HG02678 (cell line): ENCODE measurements at regions not wholly inside any gene's neighbourhood (a gene's known extent, or its start where the extent isn't known, plus 50 kb on each side); places are given as distances from the start of the nearest gene placed in this dataset.

Experiments used
- ATAC-seq: cut with Tn5 transposase; IDR thresholded peaks from one replicate; pipeline ENCODE4 v1.9.1; 2021; ENCODE audit warnings: mild to moderate bottlenecking, moderate library complexity; ENCODE audit not compliant: unreplicated experiment

DNA sequence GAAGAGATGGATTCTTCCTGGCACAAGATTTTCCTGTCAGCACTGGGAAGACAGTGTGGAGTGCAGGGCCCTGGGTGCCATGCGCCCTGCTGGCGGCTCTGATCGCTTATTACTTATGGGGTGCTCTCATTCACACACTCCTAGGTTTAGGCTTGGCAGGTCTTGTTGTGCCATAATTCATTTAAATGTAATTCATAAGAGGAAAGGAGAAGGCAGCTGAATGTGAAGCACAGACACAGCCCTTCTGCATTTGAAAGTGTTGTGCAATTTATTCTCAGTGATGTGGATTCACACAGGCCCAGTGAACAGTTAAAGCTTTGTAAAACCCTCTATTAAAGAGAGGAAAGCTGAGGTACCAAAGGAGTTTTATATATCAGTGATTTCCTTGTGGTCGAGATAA lies 249.7 kb downstream of the C4orf33 start:
- ATAC-seq, result no peak

DNA sequence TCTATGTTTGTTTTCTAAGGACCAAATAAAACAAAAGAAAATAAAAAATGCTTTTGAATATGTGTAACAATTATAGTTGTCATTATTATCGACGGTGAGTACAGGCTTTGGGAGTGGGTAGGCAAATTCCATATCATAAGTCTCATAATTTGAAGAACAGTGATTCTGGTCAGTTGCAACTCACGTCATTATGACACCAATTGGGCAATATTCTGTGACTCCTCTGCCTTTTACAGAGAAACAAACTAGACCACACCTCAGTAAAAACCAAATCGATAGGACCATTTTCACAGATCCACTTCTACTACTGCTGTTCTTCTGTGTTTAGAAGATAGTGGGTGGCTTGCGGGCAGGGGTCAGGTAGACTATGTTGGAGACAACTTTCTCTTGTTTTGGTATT lies 250.1 kb downstream of the C4orf33 start:
- no peak for ATAC-seq

DNA sequence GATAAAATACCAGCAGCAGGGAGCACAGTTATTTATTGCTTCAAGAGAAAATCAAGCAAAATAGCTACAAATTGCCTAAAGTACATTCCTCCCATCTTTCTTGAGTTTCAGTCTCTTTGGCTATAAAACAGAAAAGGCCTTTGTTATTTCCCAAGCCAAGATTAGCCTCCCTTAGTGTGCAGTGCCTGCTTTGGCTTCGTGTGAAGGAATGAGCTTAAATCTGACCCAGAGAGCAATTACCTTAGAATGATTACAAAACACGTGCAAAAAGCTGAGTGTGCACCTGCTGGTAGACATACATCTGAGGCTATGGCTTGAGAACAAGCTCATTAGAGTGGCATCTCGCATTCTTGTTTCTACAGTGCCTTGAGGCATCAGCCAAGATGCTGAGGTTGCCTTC lies 250.8 kb downstream of the C4orf33 start:
- no peak for ATAC-seq

DNA sequence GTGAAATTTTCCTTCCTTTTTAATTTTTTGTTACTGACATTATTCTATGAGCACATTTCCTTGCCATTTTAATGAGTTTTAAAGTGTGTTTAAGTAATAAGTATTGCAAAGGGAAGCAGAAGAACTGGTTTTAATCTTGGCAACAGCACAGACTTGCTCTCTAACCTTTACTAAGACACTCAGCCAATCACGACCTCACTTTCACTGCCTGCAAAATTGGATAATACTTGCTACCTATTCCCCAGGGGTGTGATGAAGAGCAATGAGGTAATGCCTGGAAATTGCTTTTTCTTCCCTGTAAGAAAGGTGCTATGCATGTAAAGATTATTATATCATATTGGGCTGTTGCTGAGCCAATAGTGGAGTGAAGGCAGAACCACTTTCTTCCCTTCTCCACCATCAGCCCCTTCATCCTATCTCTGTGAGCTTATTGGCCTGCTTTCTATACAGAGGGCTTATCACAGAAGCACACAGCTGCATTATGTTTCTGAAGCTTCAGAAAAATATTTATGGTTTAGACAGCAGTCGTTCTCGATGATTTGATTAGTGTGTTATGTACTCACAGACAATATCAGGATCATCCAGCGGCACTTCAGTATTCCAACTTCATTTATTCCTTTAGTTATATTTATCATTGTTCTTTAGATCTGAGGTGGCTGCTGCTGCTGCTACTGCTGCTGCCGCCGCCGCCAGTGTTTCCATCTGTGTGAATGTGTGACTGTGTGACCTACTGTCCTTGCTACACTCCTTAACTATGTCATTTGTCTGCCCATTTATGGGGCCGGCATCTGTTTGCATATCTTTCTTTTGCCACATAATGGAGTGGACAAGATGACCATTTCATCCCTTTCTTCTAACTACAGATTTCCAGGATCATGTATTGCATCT lies 255.1 kb downstream of the C4orf33 start:
- ATAC-seq, result no peak

DNA sequence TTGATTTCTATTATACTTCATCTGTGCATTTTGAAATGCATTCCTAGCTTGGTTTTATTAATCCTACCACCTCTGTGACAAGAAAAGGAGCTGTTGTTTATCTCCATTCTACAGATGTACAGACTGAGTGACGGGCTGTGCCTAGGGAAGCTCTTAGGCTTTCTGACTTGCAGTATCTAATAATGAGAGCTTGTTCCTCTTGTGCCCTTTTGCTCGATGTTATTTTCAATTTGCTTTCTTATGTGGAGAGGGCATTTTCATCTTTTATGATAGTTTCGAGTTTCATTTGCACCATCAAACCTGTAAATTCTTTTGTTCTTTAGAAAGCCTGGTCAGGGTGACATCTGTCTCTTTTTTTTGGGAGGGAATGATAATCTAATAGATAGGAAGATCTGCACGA lies 256.5 kb downstream of the C4orf33 start:
- no peak for ATAC-seq

DNA sequence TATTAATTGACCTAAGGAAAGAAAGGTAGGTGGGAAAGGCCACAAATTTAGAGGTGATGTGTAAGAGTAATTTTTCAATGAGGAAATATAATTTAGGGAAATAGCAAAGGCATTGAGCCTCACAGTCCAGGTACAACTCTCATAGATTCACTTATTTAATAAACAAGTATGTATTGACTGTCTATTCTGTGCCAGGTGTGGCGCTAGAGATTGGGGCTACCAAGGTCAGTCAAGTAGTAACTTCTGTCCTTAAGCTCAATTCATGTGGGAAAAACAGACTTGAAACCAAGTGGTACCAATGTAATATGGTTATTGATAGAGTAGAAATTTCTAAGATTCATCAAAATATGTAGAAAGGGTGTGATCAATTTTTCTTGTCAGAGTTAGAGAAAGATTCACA lies 257.5 kb downstream of the C4orf33 start:
- ATAC-seq, result no peak

DNA sequence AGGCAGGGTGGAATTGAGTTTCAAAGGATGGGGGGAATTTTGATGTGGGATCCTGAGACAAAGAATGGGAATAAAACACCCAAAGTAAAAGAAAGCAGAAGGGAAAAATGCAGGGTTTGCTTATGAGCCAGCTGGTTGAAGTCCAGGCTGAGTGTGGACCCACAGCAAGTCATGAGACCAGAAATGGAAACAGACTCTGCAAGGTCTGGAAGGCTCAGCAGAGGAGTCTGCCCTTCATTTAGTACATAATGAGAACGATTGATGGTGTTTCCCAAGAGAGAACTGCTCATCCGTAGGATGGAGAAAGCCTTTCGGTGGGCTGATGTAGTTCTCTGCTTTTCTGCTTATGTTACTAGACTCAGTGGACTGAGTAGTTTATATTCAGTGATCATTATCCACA lies 259.1 kb downstream of the C4orf33 start:
- ATAC-seq, result no peak

DNA sequence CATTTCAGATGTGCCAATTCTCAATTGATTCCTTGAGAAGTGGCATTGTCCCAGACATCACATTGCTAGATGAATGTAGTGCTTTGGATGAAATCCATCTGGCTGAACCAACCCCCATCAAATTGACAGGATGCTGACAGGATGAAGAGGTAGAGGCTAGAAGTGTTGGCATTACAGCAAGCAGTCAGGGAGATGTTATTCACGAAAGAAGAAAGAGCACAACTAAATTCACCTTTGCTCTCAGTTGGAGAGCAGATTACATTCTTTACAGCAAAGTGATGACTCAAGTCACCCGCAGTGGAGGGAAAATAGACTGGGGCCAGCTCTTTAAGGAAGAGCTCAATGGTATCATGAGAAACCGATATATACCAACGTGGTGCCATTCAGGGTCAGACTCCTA lies 259.6 kb downstream of the C4orf33 start:
- ATAC-seq, result no peak

DNA sequence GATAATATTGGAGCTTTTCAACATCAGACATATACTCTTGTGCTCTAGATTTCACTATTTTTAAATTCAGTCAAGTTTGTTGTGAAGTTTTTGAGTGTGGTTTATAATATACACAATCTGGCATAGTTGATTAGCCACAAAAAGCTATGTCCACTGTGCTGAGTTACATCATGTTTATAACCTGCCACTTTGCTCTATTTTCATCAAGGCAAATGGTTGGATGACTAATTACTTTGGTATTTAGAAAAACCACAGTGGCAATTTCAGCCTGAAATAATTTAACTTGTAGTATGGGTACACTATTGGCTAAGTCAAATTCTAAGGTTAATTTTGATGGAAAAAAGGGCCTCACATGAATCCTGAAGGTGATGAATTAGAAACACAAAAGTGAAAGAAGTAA lies 262.6 kb downstream of the C4orf33 start:
- no peak for ATAC-seq

DNA sequence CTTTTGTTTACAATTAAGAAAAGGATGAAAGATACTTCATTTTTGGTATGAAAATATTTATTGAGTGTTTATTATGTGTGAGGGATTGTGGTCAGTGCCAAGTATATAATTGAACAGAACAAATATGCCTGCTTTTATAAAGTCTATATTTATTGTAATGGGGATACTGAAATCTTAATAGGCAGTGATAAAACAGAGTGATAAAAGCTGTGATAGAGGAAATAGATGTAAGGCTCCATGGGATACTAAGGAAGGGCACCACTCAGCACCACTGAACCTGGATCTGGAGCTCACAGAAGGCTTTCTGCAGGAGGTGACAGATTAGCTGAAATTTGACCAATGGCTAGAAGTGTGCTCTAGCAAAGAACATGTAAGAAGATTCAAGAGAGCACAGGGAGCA lies 263.5 kb downstream of the C4orf33 start:
- no peak for ATAC-seq

DNA sequence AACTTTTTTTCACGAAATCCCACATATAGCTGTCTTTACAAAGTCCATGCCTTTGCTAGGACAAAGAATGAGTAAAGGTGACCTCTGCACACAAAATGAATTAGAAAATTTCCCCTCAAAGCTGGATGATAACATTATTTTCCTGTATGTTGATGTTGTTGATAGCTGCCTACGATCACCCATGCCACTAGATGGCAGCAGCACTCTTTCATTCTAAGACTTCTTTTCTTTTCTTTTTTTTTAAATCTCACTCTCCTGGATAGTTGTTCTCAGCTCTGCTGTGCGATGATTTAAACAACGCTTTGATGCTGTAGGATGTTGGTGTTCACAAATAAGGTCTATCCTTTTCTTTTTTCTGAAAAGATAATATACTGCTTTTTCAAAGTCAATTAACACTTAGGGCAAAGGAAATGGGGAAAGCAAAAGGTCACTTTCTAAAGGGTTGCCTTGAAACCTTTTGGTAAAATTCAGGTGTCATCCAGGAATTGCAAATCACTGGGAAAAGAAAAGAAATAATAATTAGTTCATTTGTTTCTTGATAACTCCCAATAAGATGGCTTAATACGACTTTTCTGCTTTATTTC lies 266.8 kb downstream of the C4orf33 start:
- peak; percentile 95 for ATAC-seq

DNA sequence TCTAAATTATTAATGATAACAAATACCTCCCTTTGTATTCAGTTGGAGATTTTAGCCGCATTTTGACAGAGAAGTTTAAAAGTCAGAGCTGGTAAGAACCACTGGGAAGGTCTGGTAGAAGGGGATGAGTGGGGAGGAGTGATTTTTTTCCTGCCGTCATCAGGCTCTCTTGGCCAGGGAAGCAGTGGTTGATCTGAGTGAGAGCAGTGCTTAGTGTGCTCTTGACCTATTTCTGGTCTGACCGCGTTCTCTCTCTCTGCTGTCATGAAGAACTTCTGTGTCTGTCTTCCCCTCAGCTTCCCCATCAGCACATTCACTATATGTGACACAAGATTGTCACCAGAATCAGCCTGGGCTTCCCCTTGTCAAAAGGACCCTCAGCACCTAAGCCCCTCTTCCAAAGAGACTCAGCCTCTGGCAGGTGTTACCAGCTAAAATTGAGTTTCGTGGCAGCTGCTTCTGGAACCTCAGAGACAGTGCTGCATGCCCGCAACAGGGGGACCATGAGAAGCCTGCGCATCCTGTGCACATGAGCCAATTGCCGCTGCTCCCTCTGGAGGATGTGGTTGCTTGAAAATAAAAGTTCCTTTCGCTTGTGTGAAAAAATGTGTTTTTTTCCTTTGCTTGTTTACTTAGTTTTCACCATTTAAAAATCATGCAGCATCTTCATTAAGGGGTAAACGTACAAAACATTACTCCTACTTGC lies 268.9 kb downstream of the C4orf33 start:
- ATAC-seq, result no peak

DNA sequence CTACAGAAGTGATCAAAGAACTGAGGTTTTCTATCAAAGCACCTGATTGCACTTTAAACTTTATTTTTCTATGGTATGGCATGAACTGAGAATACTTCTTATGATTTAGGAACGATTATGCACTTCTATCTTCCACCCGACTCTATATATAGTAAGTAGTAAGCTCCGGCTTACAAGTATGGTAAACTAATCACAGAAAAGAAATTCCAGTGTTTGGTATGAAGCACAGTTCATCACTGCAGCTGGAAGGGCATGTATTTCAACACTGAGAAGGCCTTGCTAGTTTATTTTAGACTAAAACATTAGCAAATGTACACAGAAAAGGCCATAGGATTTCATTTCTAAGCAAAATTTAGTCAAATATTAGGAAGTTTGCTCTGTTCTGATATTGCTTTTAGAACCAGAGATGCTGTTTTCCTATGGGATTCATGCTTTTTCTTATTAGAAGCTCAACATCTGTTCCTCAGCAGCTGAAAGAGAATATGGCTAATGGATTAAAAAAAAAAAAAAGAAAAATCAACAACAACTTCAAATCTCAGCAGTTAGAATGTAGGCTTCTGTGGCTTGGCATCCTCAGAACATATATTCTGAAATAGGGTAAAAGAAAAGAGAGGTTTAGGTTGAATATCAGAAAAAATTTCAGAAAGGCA lies 273.5 kb downstream of the C4orf33 start:
- ATAC-seq, result no peak

DNA sequence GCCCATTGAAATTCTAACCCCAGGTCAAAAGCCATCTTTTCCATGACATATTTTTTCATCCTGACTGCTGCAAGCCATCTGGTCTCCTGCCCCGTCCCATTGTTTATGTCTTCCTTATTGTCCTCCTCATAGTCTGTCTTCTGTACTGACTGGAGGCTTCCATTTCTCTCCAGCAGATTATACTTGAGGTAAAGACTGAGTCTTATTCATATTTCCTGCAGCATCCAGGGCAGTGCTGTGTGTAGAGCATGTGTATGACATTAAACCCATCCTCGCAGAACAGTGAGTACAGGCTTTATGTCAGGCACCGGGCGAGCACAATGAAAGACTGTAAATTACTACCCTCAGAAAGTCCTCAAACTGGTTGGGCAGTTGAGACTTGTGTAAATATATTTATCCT lies 275.1 kb downstream of the C4orf33 start:
- no peak for ATAC-seq

DNA sequence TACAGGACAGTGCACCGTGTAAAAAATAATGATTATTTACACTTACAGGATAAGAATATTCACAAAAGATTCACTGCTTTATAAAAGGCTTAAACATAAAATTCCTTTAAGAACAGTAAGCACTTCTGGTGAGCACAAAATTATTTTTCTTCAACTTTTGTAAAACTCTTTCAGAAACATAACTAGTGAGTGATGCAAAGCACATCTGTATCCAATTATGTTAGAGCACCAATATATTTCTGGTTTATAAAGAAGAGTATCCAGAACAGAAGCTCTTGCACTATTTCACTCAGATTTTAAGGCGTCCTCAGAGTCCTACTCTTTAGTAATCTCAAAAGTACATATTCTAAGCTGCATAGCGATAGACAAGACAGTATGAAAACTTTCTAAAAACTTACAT lies 276.0 kb downstream of the C4orf33 start:
- ATAC-seq, result no peak

DNA sequence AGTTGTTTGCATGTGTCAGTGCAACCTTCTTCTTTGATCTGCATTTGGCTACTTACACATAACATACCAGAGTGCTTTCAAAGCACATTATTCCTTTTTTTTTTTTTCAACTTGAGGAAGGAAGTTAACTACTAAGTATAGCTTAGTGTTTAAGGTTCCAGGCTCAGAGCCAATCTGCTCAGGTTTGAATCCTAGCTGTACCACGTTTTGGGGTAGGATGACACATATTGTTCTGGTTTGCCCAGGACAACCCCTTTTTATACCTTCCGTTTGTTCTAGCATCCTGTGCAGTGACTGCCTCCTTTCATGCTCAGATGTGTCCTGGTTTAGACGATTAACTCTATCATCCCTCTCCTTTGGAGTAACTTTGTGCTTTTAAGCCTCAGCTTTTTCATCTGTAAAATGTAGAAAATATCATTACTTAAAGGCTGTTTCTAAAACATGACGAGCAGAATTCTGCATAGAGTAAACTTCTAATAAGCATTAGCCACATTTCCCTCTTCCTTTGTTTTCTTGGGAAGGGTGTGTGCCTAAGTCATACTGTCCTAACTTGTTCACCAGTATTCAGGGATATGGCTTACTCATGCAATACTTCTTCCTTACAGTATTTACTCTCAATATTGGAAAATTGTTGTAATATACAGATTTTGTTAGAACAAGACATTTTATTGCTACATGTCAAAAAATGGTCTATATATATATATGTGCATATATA lies 281.3 kb downstream of the C4orf33 start:
- no peak for ATAC-seq

DNA sequence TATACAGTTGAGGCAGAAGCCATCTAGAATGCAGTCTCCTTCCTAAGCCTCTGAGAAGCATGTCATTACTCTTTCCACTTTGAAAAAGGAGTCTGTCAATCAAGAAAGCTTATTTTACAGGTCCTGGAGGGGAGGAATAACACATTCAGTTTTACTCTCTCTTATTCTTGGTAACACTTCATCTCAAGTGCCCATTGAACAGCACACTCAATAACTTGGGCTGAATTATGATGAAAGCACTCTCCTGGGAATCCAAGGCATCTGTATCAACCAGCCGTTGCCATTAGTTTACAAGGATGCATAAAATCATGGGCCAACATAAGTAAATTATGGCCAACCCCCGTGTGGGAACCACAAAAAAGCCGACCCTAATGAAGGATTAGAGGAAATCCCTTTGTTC lies 282.4 kb downstream of the C4orf33 start:
- ATAC-seq, result no peak

DNA sequence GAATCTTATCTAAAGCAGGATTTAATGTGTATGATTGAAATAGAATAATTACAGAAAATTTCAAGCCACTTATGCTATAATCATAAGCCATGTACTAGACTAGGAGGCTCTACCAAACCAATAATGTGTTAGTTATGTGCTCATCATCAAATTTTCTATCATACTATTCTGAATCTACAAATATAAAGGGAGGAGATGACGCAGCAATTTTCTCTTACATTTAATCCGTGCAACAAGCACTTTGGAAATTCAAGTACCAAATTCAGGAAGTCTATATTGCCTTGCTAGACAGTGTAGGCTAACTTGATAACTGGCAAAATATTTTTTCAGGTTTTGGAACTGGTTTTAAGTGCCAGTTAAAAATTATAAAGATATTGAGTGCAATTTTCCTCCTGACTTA lies 283.5 kb downstream of the C4orf33 start:
- ATAC-seq, result no peak

DNA sequence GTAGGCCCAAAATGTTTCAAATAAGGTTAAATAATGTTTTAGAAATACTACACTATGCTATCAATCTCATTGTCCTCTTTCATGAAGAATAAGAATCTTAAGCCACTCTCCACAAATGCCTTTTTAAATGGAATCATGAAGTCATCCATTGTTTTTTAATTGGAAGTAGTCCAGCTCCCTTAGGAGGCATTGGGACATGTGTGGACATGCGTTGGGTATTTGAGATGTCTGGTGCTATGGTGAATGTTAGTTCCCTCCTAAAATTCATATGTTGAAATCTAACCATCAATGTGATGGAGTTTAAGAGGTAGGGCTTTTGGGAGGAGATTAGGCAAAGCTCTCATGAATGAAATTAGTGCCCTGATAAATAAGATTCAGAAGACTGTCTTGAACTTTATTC lies 289.0 kb downstream of the C4orf33 start:
- ATAC-seq, result no peak

DNA sequence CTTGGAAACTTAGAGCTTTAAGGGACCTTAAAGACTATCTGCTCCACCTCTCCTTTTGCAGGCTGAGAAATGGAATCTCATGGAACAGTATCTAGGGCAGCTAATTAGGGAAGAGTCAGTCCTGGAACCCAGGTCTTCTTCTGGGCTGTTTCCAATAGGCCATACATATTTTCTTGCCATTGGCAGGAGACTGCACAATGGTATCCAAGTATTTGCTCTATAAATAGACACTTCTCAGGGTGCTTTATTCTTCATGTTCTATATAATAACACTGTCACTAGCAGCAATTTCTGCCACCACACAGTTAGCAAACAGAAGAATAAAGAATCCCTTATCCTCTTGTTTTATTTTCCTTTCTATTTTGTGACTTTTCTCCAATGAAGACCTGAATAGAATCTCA lies 291.7 kb downstream of the C4orf33 start:
- ATAC-seq, result no peak

DNA sequence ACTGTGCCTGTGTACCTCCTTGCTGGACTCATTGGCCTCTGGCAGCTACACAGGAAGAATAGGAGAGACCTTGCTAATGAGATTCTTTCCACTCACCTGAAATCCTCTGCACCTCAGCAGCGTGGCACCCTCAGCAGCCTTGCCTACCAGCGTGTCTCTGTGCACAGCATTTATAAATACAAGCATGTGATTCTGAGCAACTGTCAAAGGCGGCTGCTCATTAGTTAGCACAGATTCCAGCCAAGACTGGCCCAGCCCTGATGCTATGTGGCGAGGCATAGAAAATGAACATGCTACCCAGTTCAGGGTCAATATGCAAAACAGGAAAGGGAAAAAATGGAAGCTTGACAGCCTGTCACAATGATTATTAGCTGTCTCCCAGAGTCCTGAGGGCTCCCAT lies 298.0 kb downstream of the C4orf33 start:
- no peak for ATAC-seq
